ENCODE measurements at regions not wholly inside any gene's neighbourhood (a gene's known extent, or its start where the extent isn't known, plus 50 kb on each side); places are given as distances from the start of the nearest gene placed in this dataset.

- H3K27me3 ChIP-seq (ENCODE audit: control insufficient read depth, insufficient read depth, low read length), result no peaks in the 10 kb centered on the region
- DNase-seq (ENCODE audit: low read depth), result no peak
- H3K4me3 ChIP-seq (ENCODE audit: low read depth, low read length), result no peak overlapping the region
- POLR2A ChIA-PET, result no interaction called here
- no peak for TF ChIP-seq CTCF (IDR thresholded peaks at IDR 0.05; ENCODE audit: insufficient read depth, low read depth, low read length)
- no peaks in the 10 kb centered on the region for H3K36me3 ChIP-seq (ENCODE audit: control insufficient read depth, insufficient read depth, low read length)
- CTCF ChIA-PET, result no interaction called here
These were observed 275.6 kb downstream of the DTHD1 start for GRCh38 chr4:36556984-36557383.

- Histone ChIP-seq H3K36me3 (ENCODE audit: control insufficient read depth, insufficient read depth, low read length) (no peaks in the 10 kb centered on the region), H3K27me3 (ENCODE audit: control insufficient read depth, insufficient read depth, low read length) (no peaks in the 10 kb centered on the region), H3K4me3 (ENCODE audit: low read depth, low read length) (no peak overlapping the region)
- TF ChIP-seq CTCF (IDR thresholded peaks at IDR 0.05; ENCODE audit: insufficient read depth, low read depth, low read length), result no peak
- no peak for DNase-seq (ENCODE audit: low read depth)
- ChIA-PET POLR2A (no interaction called here), CTCF (no interaction called here)
These were observed 287.2 kb downstream of the DTHD1 start for GRCh38 chr4:36568575-36568974.

- no peak for TF ChIP-seq CTCF (IDR thresholded peaks at IDR 0.05; ENCODE audit: insufficient read depth, low read depth, low read length)
- ChIA-PET CTCF (no interaction called here), POLR2A (no interaction called here)
These were observed 292.0 kb downstream of the DTHD1 start for GRCh38 chr4:36573441-36573840.

GRCh38 chr4:36574816-36575215 lies 293.4 kb downstream of the DTHD1 start:
- no peak overlapping the region for H3K4me3 ChIP-seq (ENCODE audit: low read depth, low read length)
- no peak for DNase-seq (ENCODE audit: low read depth)
- no peaks in the 10 kb centered on the region for H3K27me3 ChIP-seq (ENCODE audit: control insufficient read depth, insufficient read depth, low read length)
- ChIA-PET POLR2A (no interaction called here), CTCF (no interaction called here)
- no peak for TF ChIP-seq CTCF (IDR thresholded peaks at IDR 0.05; ENCODE audit: insufficient read depth, low read depth, low read length)
- H3K36me3 ChIP-seq (ENCODE audit: control insufficient read depth, insufficient read depth, low read length), result no peaks in the 10 kb centered on the region

More at GRCh38 chr4:36573441-36573840, 292.0 kb downstream of the DTHD1 start:
- Histone ChIP-seq H3K27me3 (ENCODE audit: control insufficient read depth, insufficient read depth, low read length) (no peaks in the 10 kb centered on the region), H3K36me3 (ENCODE audit: control insufficient read depth, insufficient read depth, low read length) (no peaks in the 10 kb centered on the region), H3K4me3 (ENCODE audit: low read depth, low read length) (no peak overlapping the region)
- DNase-seq (ENCODE audit: low read depth), result no peak

GRCh38 chr4:36582198-36582597 lies 300.8 kb downstream of the DTHD1 start:
- no peaks in the 10 kb centered on the region for H3K36me3 ChIP-seq (ENCODE audit: control insufficient read depth, insufficient read depth, low read length)
- POLR2A ChIA-PET, result no interaction called here
- no peak overlapping the region for H3K4me3 ChIP-seq (ENCODE audit: low read depth, low read length)
- CTCF ChIA-PET, result no interaction called here
- no peaks in the 10 kb centered on the region for H3K27me3 ChIP-seq (ENCODE audit: control insufficient read depth, insufficient read depth, low read length)
- no peak for DNase-seq (ENCODE audit: low read depth)
- no peak for TF ChIP-seq CTCF (IDR thresholded peaks at IDR 0.05; ENCODE audit: insufficient read depth, low read depth, low read length)

All from BJ (cell line).